ENCODE measurements at regions not wholly inside any gene's neighbourhood (a gene's known extent, or its start where the extent isn't known, plus 50 kb on each side); places are given as distances from the start of the nearest gene placed in this dataset.

DNA sequence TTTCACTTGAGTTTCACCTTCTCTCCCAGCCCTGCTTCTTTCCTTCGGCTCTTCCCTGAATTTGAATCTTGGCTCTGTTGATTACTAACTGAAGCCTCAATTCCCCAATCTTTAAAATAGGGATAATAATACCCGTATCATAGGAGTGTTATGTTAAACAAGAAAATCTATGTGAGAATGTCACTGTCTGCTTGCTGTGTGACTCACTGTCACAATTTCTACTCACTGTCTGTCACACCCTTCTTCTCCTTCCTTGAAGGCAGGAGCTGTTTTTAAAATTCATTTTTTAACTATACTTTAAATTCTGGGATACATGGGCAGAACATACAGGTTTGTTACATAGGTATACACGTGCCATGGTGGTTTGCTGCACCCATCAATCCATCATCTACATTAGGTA is 141.6 kb upstream of the CXCR4 start:
- no peak for TF ChIP-seq POLR2A (IDR thresholded peaks at IDR 0.05)
- no peak for TF ChIP-seq EP300 (IDR thresholded peaks at IDR 0.05)
- no peak for TF ChIP-seq CTCF (IDR thresholded peaks at IDR 0.05)
- TF ChIP-seq POLR2AphosphoS5 (IDR thresholded peaks at IDR 0.05): no peak
